ENCODE measurements at regions not wholly inside any gene's neighbourhood (a gene's known extent, or its start where the extent isn't known, plus 50 kb on each side); places are given as distances from the start of the nearest gene placed in this dataset.

- intact Hi-C loops (cut with micrococcal nuclease; ENCODE audit: unreplicated experiment) (no loop called here), in situ Hi-C loops (cut with MboI) (no loop called here)
- H3K79me2 ChIP-seq (ENCODE audit: control insufficient read depth, insufficient read depth, low read length) = no peaks in the 10 kb centered on the region
- H3K9me3 ChIP-seq (replicated peaks; ENCODE audit: control insufficient read depth, insufficient read depth, low read length) = no peaks in the 10 kb centered on the region
- ChIA-PET POLR2A (interaction anchor here (0.6 kb wide), 1 partner anchor 30 kb away, joined by 3 read pairs; no protein-coding TSS in a partner anchor), CTCF (interaction anchor here (0.6 to 0.9 kb wide), 3 partner anchors 8 to 17 kb away, joined by 3 to 4 read pairs (median 3); no protein-coding TSS in a partner anchor), SMC1A (ENCODE audit: uncharacterized antibody, unreplicated experiment) (interaction anchor here (0.6 to 1.1 kb wide), 3 partner anchors 11 to 34 kb away, joined by 3 read pairs; no protein-coding TSS in a partner anchor), RAD21 (ENCODE audit: unreplicated experiment) (no interaction called here)
- FAIRE-seq (no peak), DNase-seq (ENCODE audit: low read depth, low spot score) (no peak), ATAC-seq (no peak)
- 51% methylated on average over 9 of the region's 9 CpGs for WGBS (ENCODE audit: insufficient coverage, insufficient replicate concordance, low lambda C conversion rate, missing lambda C conversion rate)
- no peak overlapping the region for H3K4me2 ChIP-seq (ENCODE audit: control insufficient read depth, insufficient read depth)
- TF ChIP-seq SMAD1 (IDR thresholded peaks at IDR 0.05; ENCODE audit: low read depth, partially characterized antibody) = peak; percentile 92
- no peak for TF ChIP-seq JUNB (IDR thresholded peaks at IDR 0.05)
- TF ChIP-seq PBX3 (IDR thresholded peaks at IDR 0.05; ENCODE audit: insufficient replicate concordance, low read depth, low read length) = no peak
- no peak for TF ChIP-seq CUX1 (IDR thresholded peaks at IDR 0.05; ENCODE audit: insufficient replicate concordance, low read depth, low read length)
- no peak for TF ChIP-seq ZNF24 (IDR thresholded peaks at IDR 0.05)
- TF ChIP-seq CEBPZ (IDR thresholded peaks at IDR 0.05; ENCODE audit: low read depth, low read length) = no peak
- no peak for TF ChIP-seq FOXM1 (IDR thresholded peaks at IDR 0.05; ENCODE audit: low read depth, low read length)
- no peak for TF ChIP-seq YY1 (IDR thresholded peaks at IDR 0.05; ENCODE audit: low read depth, low read length)
- no peaks in the 10 kb centered on the region for H3K4me1 ChIP-seq (ENCODE audit: control insufficient read depth, insufficient read depth, low read length)
- H2AFZ ChIP-seq (ENCODE audit: control insufficient read depth, low read depth, low read length) = no peak overlapping the region
- H3K27me3 ChIP-seq (replicated peaks in 1 of 2; ENCODE audit: control insufficient read depth in 2 of 2, insufficient read depth in 2 of 2, low read length in 1 of 2) = no peaks in the 10 kb centered on the region
- H4K20me1 ChIP-seq (ENCODE audit: control insufficient read depth, insufficient read depth) = no peaks in the 10 kb centered on the region
- no peaks in the 10 kb centered on the region for H3K36me3 ChIP-seq (ENCODE audit: control insufficient read depth in 2 of 2, insufficient read depth in 2 of 2, low read length in 1 of 2)
- H3K4me3 ChIP-seq = no peak overlapping the region
- no TSS peak for BruUV-seq (replicated peaks)
- no peak overlapping the region for H3K27ac ChIP-seq (ENCODE audit: control insufficient read depth, insufficient read depth)
- no peak overlapping the region for H3K9ac ChIP-seq (ENCODE audit: control insufficient read depth, insufficient read depth, low read length)
Observed at GRCh38 chr3:107969994-107970819, 120.6 kb downstream of the CD47 start.

Measured in GM12878 (cell line).